ENCODE measurements at regions not wholly inside any gene's neighbourhood (a gene's known extent, or its start where the extent isn't known, plus 50 kb on each side); places are given as distances from the start of the nearest gene placed in this dataset.

DNA sequence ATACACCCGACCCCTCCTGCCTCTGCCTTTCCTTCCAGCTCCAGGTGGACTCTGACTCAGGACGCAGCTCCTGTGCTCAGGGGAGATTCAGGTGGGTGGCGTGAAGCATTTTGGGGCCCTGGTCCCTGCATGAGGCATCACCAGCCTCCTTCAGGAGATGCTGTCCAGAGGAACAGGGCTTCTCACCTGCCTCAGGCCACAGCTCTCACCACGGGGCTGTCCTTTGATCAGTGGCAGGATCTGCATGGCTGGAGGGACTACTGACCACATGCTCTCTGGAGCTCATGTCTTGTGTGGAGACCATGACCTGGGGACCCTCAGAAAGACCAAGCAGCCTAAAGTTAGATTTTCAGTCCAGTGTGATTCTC, 58.8 kb downstream of the GGTLC2 start (continued):
- TF ChIP-seq, protein P1, sequence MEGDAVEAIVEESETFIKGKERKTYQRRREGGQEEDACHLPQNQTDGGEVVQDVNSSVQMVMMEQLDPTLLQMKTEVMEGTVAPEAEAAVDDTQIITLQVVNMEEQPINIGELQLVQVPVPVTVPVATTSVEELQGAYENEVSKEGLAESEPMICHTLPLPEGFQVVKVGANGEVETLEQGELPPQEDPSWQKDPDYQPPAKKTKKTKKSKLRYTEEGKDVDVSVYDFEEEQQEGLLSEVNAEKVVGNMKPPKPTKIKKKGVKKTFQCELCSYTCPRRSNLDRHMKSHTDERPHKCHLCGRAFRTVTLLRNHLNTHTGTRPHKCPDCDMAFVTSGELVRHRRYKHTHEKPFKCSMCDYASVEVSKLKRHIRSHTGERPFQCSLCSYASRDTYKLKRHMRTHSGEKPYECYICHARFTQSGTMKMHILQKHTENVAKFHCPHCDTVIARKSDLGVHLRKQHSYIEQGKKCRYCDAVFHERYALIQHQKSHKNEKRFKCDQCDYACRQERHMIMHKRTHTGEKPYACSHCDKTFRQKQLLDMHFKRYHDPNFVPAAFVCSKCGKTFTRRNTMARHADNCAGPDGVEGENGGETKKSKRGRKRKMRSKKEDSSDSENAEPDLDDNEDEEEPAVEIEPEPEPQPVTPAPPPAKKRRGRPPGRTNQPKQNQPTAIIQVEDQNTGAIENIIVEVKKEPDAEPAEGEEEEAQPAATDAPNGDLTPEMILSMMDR (tag by site-specific recombination; IDR thresholded peaks at IDR 0.05): no peak
- no peak for TF ChIP-seq ZSCAN23 (tag by site-specific recombination; IDR thresholded peaks at IDR 0.05)
- TF ChIP-seq, protein P2, sequence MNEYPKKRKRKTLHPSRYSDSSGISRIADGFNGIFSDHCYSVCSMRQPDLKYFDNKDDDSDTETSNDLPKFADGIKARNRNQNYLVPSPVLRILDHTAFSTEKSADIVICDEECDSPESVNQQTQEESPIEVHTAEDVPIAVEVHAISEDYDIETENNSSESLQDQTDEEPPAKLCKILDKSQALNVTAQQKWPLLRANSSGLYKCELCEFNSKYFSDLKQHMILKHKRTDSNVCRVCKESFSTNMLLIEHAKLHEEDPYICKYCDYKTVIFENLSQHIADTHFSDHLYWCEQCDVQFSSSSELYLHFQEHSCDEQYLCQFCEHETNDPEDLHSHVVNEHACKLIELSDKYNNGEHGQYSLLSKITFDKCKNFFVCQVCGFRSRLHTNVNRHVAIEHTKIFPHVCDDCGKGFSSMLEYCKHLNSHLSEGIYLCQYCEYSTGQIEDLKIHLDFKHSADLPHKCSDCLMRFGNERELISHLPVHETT (tag by site-specific recombination; IDR thresholded peaks at IDR 0.05): no peak
- no peak for TF ChIP-seq KLF16 (tag by site-specific recombination; IDR thresholded peaks at IDR 0.05)
- TF ChIP-seq ZFP41 (tag by site-specific recombination; IDR thresholded peaks at IDR 0.05; ENCODE audit: borderline replicate concordance): no peak
- no peak for TF ChIP-seq ZNF350 (tag by site-specific recombination; IDR thresholded peaks at IDR 0.05)
- TF ChIP-seq BCL11B (tag by site-specific recombination; IDR thresholded peaks at IDR 0.05; ENCODE audit: low read depth): no peak
- TF ChIP-seq ZNF426 (tag by site-specific recombination; IDR thresholded peaks at IDR 0.05): no peak

DNA sequence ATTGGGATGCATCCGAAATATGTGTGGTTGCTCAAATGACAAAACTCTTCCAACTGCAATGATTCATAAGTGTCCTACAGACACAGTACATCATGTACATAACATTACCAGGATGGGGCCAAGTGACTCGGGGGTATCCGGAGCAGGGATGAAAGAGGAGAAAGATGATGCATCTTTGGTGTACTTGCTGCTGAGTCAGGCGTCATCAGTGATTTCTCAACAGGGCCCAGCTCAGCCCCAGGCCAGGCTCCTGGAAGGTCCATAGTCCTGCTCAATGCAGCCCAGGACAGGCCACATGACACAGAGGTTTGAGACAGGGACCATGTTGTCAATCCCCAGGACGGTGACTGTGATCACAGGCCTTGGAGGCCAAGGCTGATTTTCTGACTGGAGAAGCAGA, 59.3 kb downstream of the GGTLC2 start:
- H3K9me3 ChIP-seq (ENCODE audit: control insufficient read depth, insufficient read depth, low read depth, low read length): no peaks in the 10 kb centered on the region
- H3K4me1 ChIP-seq (ENCODE audit: control insufficient read depth, insufficient read depth, low read length): no peaks in the 10 kb centered on the region
- H3K4me3 ChIP-seq (ENCODE audit: low read depth, low read length): no peak overlapping the region
- no peak overlapping the region for H3K27ac ChIP-seq (ENCODE audit: extremely low read depth, low read depth, low read length)
- POLR2A ChIA-PET: no interaction called here
- no peaks in the 10 kb centered on the region for H3K36me3 ChIP-seq (ENCODE audit: control insufficient read depth in 2 of 2, insufficient read depth in 1 of 2, low read length in 2 of 2)
- CTCF ChIA-PET: interaction anchor here (0.6 to 5.7 kb wide), 6 partner anchors 12 to 269 kb away, joined by 3 to 75 read pairs (median 12); no protein-coding TSS in a partner anchor
- TF ChIP-seq ZNF555 (tag by site-specific recombination; conservative IDR thresholded peaks at IDR 0.05) (no peak), ZNF621 (tag by site-specific recombination; IDR thresholded peaks at IDR 0.05) (no peak), BCL11A (tag by site-specific recombination; IDR thresholded peaks at IDR 0.05; ENCODE audit: low read depth) (no peak), ZNF624 (tag by site-specific recombination; IDR thresholded peaks at IDR 0.05) (no peak), ZNF670 (tag by site-specific recombination; IDR thresholded peaks at IDR 0.05; ENCODE audit: low read depth) (no peak), ZNF707 (tag by site-specific recombination; IDR thresholded peaks at IDR 0.05) (no peak)
- TF ChIP-seq, protein P3, sequence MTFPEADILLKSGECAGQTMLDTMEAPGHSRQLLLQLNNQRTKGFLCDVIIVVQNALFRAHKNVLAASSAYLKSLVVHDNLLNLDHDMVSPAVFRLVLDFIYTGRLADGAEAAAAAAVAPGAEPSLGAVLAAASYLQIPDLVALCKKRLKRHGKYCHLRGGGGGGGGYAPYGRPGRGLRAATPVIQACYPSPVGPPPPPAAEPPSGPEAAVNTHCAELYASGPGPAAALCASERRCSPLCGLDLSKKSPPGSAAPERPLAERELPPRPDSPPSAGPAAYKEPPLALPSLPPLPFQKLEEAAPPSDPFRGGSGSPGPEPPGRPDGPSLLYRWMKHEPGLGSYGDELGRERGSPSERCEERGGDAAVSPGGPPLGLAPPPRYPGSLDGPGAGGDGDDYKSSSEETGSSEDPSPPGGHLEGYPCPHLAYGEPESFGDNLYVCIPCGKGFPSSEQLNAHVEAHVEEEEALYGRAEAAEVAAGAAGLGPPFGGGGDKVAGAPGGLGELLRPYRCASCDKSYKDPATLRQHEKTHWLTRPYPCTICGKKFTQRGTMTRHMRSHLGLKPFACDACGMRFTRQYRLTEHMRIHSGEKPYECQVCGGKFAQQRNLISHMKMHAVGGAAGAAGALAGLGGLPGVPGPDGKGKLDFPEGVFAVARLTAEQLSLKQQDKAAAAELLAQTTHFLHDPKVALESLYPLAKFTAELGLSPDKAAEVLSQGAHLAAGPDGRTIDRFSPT (tag by site-specific recombination; IDR thresholded peaks at IDR 0.05): no peak
- TF ChIP-seq, protein P4, sequence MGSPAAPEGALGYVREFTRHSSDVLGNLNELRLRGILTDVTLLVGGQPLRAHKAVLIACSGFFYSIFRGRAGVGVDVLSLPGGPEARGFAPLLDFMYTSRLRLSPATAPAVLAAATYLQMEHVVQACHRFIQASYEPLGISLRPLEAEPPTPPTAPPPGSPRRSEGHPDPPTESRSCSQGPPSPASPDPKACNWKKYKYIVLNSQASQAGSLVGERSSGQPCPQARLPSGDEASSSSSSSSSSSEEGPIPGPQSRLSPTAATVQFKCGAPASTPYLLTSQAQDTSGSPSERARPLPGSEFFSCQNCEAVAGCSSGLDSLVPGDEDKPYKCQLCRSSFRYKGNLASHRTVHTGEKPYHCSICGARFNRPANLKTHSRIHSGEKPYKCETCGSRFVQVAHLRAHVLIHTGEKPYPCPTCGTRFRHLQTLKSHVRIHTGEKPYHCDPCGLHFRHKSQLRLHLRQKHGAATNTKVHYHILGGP (tag by site-specific recombination; IDR thresholded peaks at IDR 0.05): no peak
- TF ChIP-seq, protein P5, sequence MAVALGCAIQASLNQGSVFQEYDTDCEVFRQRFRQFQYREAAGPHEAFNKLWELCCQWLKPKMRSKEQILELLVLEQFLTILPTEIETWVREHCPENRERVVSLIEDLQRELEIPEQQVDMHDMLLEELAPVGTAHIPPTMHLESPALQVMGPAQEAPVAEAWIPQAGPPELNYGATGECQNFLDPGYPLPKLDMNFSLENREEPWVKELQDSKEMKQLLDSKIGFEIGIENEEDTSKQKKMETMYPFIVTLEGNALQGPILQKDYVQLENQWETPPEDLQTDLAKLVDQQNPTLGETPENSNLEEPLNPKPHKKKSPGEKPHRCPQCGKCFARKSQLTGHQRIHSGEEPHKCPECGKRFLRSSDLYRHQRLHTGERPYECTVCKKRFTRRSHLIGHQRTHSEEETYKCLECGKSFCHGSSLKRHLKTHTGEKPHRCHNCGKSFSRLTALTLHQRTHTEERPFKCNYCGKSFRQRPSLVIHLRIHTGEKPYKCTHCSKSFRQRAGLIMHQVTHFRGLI (tag by site-specific recombination; IDR thresholded peaks at IDR 0.05): no peak

Data from HEK293 (cell line).